H9 (cell line): ENCODE measurements at regions not wholly inside any gene's neighbourhood (a gene's known extent, or its start where the extent isn't known, plus 50 kb on each side); places are given as distances from the start of the nearest gene placed in this dataset.

ENCODE experiments used
- DNase-seq: peaks from one replicate; pipeline ENCODE4 v3.0.0-alpha.2; 2017
- H2AFZ ChIP-seq: one replicate; pipeline ENCODE4 v1.6.1; 2013; ENCODE audit warnings: mild to moderate bottlenecking, low read length, control low read depth, moderate library complexity
- H2AK5ac ChIP-seq: 2 replicates; pipeline ENCODE4 v1.6.1; 2013; ENCODE audit warnings: low read length, control low read depth, mixed read lengths; ENCODE audit not compliant: insufficient read length
- H2BK120ac ChIP-seq: one replicate; pipeline ENCODE4 v1.6.1; 2013; ENCODE audit warnings: low read depth, mild to moderate bottlenecking, low read length, control low read depth, inconsistent platforms; ENCODE audit not compliant: poor library complexity, severe bottlenecking
- H2BK12ac ChIP-seq: 2 replicates; pipeline ENCODE4 v1.6.1; 2013; ENCODE audit warnings: low read length, control low read depth, mixed read lengths, low read depth; ENCODE audit not compliant: insufficient read length
- H2BK15ac ChIP-seq: 2 replicates; pipeline ENCODE4 v1.6.1; 2013; ENCODE audit warnings: low read depth, low read length, control low read depth
- H2BK20ac ChIP-seq: one replicate; pipeline ENCODE4 v1.6.1; 2013; ENCODE audit warnings: low read depth, mild to moderate bottlenecking, low read length, control low read depth, inconsistent platforms; ENCODE audit not compliant: poor library complexity, severe bottlenecking
- H2BK5ac ChIP-seq: 2 replicates; pipeline ENCODE4 v1.6.1; 2013; ENCODE audit warnings: low read length, control low read depth, mixed read lengths; ENCODE audit not compliant: insufficient read length
- H3K14ac ChIP-seq: 2 replicates; pipeline ENCODE4 v1.6.1; 2013; ENCODE audit warnings: low read length, control low read depth; ENCODE audit not compliant: insufficient read depth
- H3K18ac ChIP-seq: 2 replicates; pipeline ENCODE4 v1.6.1; 2013; ENCODE audit warnings: low read depth, mild to moderate bottlenecking, mixed read lengths, low read length, control low read depth; ENCODE audit not compliant: insufficient read length
- H3K23ac ChIP-seq: 2 replicates; pipeline ENCODE4 v1.6.1; 2013; ENCODE audit warnings: low read length, control low read depth, mixed read lengths, low read depth; ENCODE audit not compliant: insufficient read length
- H3K23me2 ChIP-seq: 2 replicates; pipeline ENCODE4 v1.6.1; 2013; ENCODE audit warnings: low read depth, mild to moderate bottlenecking, mixed read lengths, low read length, control low read depth; ENCODE audit not compliant: insufficient read length, poor library complexity, severe bottlenecking
- H3K27ac ChIP-seq: 2 replicates; pipeline ENCODE4 v1.5.1; 2013; ENCODE audit warnings: low read length, control low read depth, mixed read lengths, low read depth; ENCODE audit not compliant: insufficient read length
- H3K27me3 ChIP-seq: 2 replicates; pipeline ENCODE4 v1.6.1; 2013; ENCODE audit warnings: low read length, control low read depth, inconsistent platforms; ENCODE audit not compliant: insufficient read depth
- H3K4ac ChIP-seq: 2 replicates; pipeline ENCODE4 v1.6.1; 2013; ENCODE audit warnings: low read depth, mild to moderate bottlenecking, control low read depth, inconsistent platforms, low read length, moderate library complexity
- H3K4me1 ChIP-seq: 2 replicates; pipeline ENCODE4 v1.6.1; 2013; ENCODE audit warnings: low read length, control low read depth, inconsistent platforms; ENCODE audit not compliant: insufficient read depth
- H3K4me2 ChIP-seq: 2 replicates; pipeline ENCODE4 v1.6.1; 2013; ENCODE audit warnings: low read length, control low read depth, mixed read lengths; ENCODE audit not compliant: insufficient read length, insufficient read depth
- H3K56ac ChIP-seq: 2 replicates; pipeline ENCODE4 v1.6.1; 2013; ENCODE audit warnings: low read depth, mild to moderate bottlenecking, mixed read lengths, low read length, control low read depth; ENCODE audit not compliant: insufficient read length
- H3K79me1 ChIP-seq: 2 replicates; pipeline ENCODE4 v1.6.1; 2013; ENCODE audit warnings: low read depth, mild to moderate bottlenecking, moderate library complexity, low read length, control low read depth, inconsistent platforms; ENCODE audit not compliant: insufficient read depth, poor library complexity, severe bottlenecking
- H3K79me2 ChIP-seq: 2 replicates; pipeline ENCODE4 v1.6.1; 2013; ENCODE audit warnings: low read length, control low read depth, inconsistent platforms; ENCODE audit not compliant: insufficient read depth
- H3K9ac ChIP-seq: 2 replicates; pipeline ENCODE4 v1.6.1; 2013; ENCODE audit warnings: low read length, control low read depth, mixed read lengths; ENCODE audit not compliant: insufficient read length; ENCODE audit errors: extremely low read depth
- H3K9me3 ChIP-seq: one replicate; pipeline ENCODE4 v1.6.1; 2013; ENCODE audit warnings: low read depth, low read length, inconsistent platforms; ENCODE audit not compliant: control insufficient read depth
- H3T11ph ChIP-seq: one replicate; pipeline ENCODE4 v1.6.1; 2013; ENCODE audit warnings: mild to moderate bottlenecking, low read length, control low read depth, inconsistent platforms
- H4K20me1 ChIP-seq: one replicate; pipeline ENCODE4 v1.6.1; 2013; ENCODE audit not compliant: control insufficient read depth, insufficient read length, insufficient read depth
- H4K5ac ChIP-seq: 2 replicates; pipeline ENCODE4 v1.6.1; 2013; ENCODE audit warnings: low read depth, mild to moderate bottlenecking, mixed read lengths, low read length, control low read depth; ENCODE audit not compliant: insufficient read length
- H4K8ac ChIP-seq: replicated peaks from 2 replicates; pipeline ENCODE4 v1.6.1; 2013; ENCODE audit warnings: low read length, control low read depth, mixed read lengths, low read depth; ENCODE audit not compliant: insufficient read length
- H4K91ac ChIP-seq: 2 replicates; pipeline ENCODE4 v1.6.1; 2013; ENCODE audit warnings: low read depth, mild to moderate bottlenecking, moderate library complexity, mixed read lengths, low read length, control low read depth; ENCODE audit not compliant: insufficient read length
- H3K27ac Mint-ChIP-seq, 3 experiments: 2 replicates in 2 of 3; 3 replicates in 1 of 3; pipeline ENCODE4 v1.8.0; 2020 to 2021; ENCODE audit warnings: mixed read lengths in 3 of 3, mild to moderate bottlenecking in 1 of 3, moderate library complexity in 1 of 3
- H3K27me3 Mint-ChIP-seq: 2 replicates; pipeline ENCODE4 v1.8.0; 2021; ENCODE audit warnings: low read depth, mild to moderate bottlenecking, moderate library complexity, mixed read lengths
- H3K36me3 Mint-ChIP-seq, 3 experiments: 2 replicates in 2 of 3; 3 replicates in 1 of 3; pipeline ENCODE4 v1.8.0; 2020 to 2021; ENCODE audit warnings: low read depth in 3 of 3, mixed read lengths in 3 of 3; ENCODE audit not compliant: insufficient read depth in 1 of 3
- H3K4me1 Mint-ChIP-seq, 2 experiments: 2 replicates each; pipeline ENCODE4 v1.8.0; 2020; ENCODE audit warnings: mixed read lengths in 2 of 2
- H3K4me3 Mint-ChIP-seq, 2 experiments: 2 replicates in 1 of 2; 3 replicates in 1 of 2; pipeline ENCODE4 v1.8.0; 2020 to 2021; ENCODE audit warnings: mild to moderate bottlenecking in 2 of 2, mixed read lengths in 2 of 2, moderate library complexity in 1 of 2
- H3K9me3 Mint-ChIP-seq, 2 experiments: 2 replicates in 1 of 2; 3 replicates in 1 of 2; pipeline ENCODE4 v1.8.0; 2020; ENCODE audit warnings: mild to moderate bottlenecking in 2 of 2, mixed read lengths in 2 of 2, moderate library complexity in 1 of 2
- WGBS: extraction: QIAGEN DNeasy Blood & Tissue Kit; methylation state at CpG from one replicate; pipeline ENCODE4 v1.1.7; 2013; ENCODE audit warnings: missing lambda C conversion rate, low lambda C conversion rate, mixed read lengths; ENCODE audit not compliant: insufficient read length; ENCODE audit errors: extremely low coverage; 5-methylcytosine and 5-hydroxymethylcytosine counted together
- TF ChIP-seq, protein P1 (sequence below): fragments of 200-600 bp; sonication (generic); conservative IDR thresholded peaks from 3 replicates; pipeline ENCODE4 v1.8.0; 2021; ENCODE audit warnings: antibody characterized with exemption, mild to moderate bottlenecking

DNA sequence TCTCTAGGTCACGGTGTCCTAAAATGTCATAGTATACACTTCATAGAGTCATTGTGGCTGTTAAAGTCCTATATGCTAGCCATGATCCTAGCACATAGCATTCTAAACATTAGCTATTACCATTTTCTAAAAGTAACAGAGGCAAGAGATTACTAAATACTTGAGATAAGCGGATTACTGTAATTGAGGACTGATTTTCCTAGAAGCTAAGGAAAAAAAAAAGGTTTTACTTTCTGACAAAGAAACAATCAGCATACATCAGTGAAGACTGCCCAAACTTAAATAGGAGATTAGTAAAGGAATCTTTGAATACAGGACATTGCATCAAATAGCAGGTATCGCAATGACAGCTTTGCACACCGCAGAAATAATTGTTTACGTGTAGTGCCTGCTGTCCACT is 91.3 kb upstream of the HNRNPU start:
- no peak overlapping the region for H4K8ac ChIP-seq
- no peak overlapping the region for H3K4ac ChIP-seq
- no peaks in the 10 kb centered on the region for H3K4me1 ChIP-seq
- no peak overlapping the region for H3K23ac ChIP-seq
- no peak overlapping the region for H2BK5ac ChIP-seq
- H2AFZ ChIP-seq = no peak overlapping the region
- H2BK20ac ChIP-seq = no peak overlapping the region
- H4K91ac ChIP-seq = no peak overlapping the region
- no peaks in the 10 kb centered on the region for H3K27me3 ChIP-seq
- H3K9me3 ChIP-seq = no peaks in the 10 kb centered on the region
- H3K23me2 ChIP-seq = no peaks in the 10 kb centered on the region
- no peak overlapping the region for H3K9ac ChIP-seq
- H3K36me3 Mint-ChIP-seq = no peaks in the 10 kb centered on the region
- no peak overlapping the region for H2BK15ac ChIP-seq
- H3K4me1 Mint-ChIP-seq = peaks cover 0 to 6% of the 10 kb centered on the region in 2 experiments; a peak in 1 of 4 replicates
- DNase-seq = no peak
- no peak overlapping the region for H4K5ac ChIP-seq
- no peak overlapping the region for H3K4me3 Mint-ChIP-seq
- no peak overlapping the region for H2BK12ac ChIP-seq
- H3K4me2 ChIP-seq = no peak overlapping the region
- no peaks in the 10 kb centered on the region for H3K79me2 ChIP-seq
- no peak overlapping the region for H3K27ac ChIP-seq
- H3T11ph ChIP-seq = no peak overlapping the region
- H2BK120ac ChIP-seq = no peak overlapping the region
- no peaks in the 10 kb centered on the region for H3K9me3 Mint-ChIP-seq
- H3K27ac Mint-ChIP-seq = no peak overlapping the region
- no peaks in the 10 kb centered on the region for H4K20me1 ChIP-seq
- no peak overlapping the region for H3K18ac ChIP-seq
- H3K14ac ChIP-seq = no peak overlapping the region
- no CpG with 5 or more reads among the region's 5 CpGs for whole genome bisulfite sequencing
- H3K27me3 Mint-ChIP-seq = no peaks in the 10 kb centered on the region; the same call in 1 of the 2 replicates
- H3K79me1 ChIP-seq = no peaks in the 10 kb centered on the region
- no peak overlapping the region for H2AK5ac ChIP-seq
- no peak overlapping the region for H3K56ac ChIP-seq
- TF ChIP-seq, protein P1, sequence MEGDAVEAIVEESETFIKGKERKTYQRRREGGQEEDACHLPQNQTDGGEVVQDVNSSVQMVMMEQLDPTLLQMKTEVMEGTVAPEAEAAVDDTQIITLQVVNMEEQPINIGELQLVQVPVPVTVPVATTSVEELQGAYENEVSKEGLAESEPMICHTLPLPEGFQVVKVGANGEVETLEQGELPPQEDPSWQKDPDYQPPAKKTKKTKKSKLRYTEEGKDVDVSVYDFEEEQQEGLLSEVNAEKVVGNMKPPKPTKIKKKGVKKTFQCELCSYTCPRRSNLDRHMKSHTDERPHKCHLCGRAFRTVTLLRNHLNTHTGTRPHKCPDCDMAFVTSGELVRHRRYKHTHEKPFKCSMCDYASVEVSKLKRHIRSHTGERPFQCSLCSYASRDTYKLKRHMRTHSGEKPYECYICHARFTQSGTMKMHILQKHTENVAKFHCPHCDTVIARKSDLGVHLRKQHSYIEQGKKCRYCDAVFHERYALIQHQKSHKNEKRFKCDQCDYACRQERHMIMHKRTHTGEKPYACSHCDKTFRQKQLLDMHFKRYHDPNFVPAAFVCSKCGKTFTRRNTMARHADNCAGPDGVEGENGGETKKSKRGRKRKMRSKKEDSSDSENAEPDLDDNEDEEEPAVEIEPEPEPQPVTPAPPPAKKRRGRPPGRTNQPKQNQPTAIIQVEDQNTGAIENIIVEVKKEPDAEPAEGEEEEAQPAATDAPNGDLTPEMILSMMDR = no peak
